ENCODE measurements at regions not wholly inside any gene's neighbourhood (a gene's known extent, or its start where the extent isn't known, plus 50 kb on each side); places are given as distances from the start of the nearest gene placed in this dataset.

DNA sequence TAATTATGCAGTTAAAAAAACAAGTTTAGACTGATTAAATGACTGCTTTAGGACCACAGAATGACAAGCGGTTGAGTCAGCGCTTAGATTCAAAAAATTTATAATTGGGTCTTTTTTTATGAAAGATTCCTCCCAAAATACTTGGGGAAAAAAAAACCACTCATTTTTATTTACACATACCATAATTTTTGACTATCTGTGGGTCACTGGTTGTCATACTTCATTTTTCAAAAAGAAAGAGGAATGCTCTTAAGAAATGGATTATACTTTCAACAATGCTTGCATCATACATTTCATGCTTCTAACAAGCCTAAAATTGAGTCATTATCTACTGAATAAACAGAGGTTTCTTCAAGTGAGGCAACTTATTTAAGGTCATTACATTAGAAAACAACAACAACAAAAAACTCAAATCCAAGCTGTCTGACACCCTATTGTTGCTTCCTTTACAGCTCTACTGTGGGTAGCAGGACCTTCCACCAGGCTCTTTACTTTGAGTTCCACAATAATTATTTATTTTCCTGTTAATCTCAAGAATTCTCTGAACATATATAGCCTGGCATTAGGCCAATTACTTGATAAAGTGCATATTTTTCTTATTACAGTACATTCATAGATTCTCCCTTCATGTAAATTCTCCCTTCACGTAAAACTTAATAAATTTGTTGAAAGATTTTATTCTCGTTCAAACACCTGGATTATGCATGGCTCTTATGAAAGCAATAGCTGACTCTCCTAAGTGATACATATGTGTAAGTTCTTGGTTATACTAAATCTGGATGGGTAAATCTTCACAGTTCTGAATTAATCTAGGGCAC is 445.5 kb downstream of the PCDH10 start:
- Histone ChIP-seq H3K4me3 (ENCODE audit: low read depth, low read length) (no peak overlapping the region), H3K4me1 (peaks cover 20% of the 10 kb centered on the region), H3K9me3 (no peaks in the 10 kb centered on the region), H3K27me3 (no peaks in the 10 kb centered on the region), H3K36me3 (no peaks in the 10 kb centered on the region)
- DNase-seq: no peak
- TF ChIP-seq, protein P1, sequence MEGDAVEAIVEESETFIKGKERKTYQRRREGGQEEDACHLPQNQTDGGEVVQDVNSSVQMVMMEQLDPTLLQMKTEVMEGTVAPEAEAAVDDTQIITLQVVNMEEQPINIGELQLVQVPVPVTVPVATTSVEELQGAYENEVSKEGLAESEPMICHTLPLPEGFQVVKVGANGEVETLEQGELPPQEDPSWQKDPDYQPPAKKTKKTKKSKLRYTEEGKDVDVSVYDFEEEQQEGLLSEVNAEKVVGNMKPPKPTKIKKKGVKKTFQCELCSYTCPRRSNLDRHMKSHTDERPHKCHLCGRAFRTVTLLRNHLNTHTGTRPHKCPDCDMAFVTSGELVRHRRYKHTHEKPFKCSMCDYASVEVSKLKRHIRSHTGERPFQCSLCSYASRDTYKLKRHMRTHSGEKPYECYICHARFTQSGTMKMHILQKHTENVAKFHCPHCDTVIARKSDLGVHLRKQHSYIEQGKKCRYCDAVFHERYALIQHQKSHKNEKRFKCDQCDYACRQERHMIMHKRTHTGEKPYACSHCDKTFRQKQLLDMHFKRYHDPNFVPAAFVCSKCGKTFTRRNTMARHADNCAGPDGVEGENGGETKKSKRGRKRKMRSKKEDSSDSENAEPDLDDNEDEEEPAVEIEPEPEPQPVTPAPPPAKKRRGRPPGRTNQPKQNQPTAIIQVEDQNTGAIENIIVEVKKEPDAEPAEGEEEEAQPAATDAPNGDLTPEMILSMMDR (IDR thresholded peaks at IDR 0.05; ENCODE audit: low read depth, low read length): no peak

DNA sequence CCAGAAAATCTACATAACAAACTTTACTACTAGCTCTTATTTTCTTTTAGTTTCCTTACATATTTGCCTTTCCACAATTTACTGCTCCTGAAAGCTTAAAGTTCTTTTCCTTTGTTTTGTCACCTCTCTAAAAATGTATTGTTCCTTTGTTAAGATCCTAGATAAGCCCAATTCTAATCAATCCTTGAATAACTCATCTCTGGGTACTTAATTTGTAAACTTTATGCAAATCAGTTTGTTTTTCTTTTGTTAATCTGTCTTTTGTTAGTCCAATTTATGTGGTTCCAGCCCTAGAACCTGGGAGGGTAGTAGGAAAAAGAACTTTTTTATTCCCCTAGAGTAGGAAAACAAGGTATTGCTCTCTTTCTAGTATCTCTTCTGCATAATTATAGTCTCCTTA is 444.7 kb downstream of the PCDH10 start:
- no peaks in the 10 kb centered on the region for H3K27me3 ChIP-seq
- DNase-seq: no peak

DNA sequence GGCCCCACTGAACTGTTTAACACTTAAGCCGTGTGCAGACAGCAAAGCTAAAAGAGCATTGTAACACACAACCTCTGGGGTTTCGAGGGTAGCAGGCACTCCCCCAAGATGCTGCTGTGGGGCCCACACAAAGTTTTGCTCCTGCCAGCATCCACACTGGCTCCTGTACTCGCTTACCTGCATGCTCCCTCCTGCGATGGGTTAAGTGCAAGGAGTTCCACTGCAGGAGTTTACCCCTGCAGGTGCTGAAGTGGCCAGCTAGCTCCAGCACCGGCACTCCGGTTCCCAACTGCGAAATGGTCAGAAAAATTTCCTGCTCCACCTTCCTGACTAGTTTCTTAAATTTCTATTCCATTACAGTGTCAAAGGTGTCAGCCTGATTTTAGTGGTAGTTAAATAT is 443.5 kb downstream of the PCDH10 start:
- no peaks in the 10 kb centered on the region for H3K9me3 ChIP-seq
- no peaks in the 10 kb centered on the region for H3K36me3 ChIP-seq
- no peaks in the 10 kb centered on the region for H3K27me3 ChIP-seq
- TF ChIP-seq, protein P1 (IDR thresholded peaks at IDR 0.05; ENCODE audit: low read depth, low read length): no peak
- H3K4me3 ChIP-seq (ENCODE audit: low read depth, low read length): no peak overlapping the region
- H3K4me1 ChIP-seq: peaks cover 20% of the 10 kb centered on the region
- no peak for DNase-seq

More for the DNA sequence above, 444.7 kb downstream of the PCDH10 start:
- no peak overlapping the region for H3K4me3 ChIP-seq (ENCODE audit: low read depth, low read length)
- no peaks in the 10 kb centered on the region for H3K36me3 ChIP-seq
- H3K4me1 ChIP-seq: peaks cover 20% of the 10 kb centered on the region
- H3K9me3 ChIP-seq: no peaks in the 10 kb centered on the region
- TF ChIP-seq, protein P1 (IDR thresholded peaks at IDR 0.05; ENCODE audit: low read depth, low read length): no peak

DNA sequence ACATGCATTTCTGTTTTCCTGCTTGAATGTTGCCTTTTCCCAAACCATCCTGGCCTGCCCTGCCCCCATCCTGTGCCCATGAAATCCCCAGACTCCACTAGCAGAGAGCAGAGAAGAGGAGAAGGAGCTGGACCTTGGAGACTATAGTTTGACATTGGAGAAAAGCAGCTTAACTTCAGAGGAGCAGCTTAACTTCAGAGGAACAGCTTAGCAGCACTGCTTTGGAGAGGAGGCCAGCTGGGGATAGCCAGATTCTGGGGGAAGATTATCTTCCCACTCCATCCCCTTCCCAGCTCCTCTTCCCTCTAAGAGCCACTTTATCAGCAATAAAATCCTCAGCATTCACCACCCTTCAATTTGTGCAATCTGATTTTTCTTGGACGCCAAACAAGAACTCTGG is 443.0 kb downstream of the PCDH10 start:
- Histone ChIP-seq H3K4me3 (ENCODE audit: low read depth, low read length) (no peak overlapping the region), H3K36me3 (no peaks in the 10 kb centered on the region), H3K27me3 (no peaks in the 10 kb centered on the region), H3K4me1 (peaks cover 20% of the 10 kb centered on the region), H3K9me3 (no peaks in the 10 kb centered on the region)
- DNase-seq: no peak
- TF ChIP-seq, protein P1 (IDR thresholded peaks at IDR 0.05; ENCODE audit: low read depth, low read length): no peak

DNA sequence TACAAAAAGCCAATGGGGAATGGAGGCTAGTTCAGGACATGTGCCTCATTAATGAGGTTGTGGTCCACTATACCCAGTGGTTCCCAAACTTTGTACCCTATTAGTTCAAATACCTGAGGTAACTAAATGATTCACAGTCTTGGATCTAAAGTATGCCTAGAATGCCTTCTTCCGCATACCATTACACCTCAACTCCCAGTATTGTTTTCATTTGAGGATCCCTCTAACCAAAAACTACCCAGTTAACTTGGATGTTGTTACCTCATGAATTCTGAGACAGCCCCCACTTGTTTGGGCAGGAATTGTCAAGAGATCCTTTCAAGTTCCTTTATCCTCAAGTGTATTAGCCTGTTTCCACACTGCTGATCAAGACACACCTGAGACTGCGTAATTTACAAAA is 439.2 kb downstream of the PCDH10 start:
- Histone ChIP-seq H3K27me3 (no peaks in the 10 kb centered on the region), H3K36me3 (no peaks in the 10 kb centered on the region), H3K4me3 (ENCODE audit: low read depth, low read length) (no peak overlapping the region), H3K9me3 (no peaks in the 10 kb centered on the region; the same call in 1 of the 2 replicates), H3K4me1 (peaks cover 11% of the 10 kb centered on the region)
- DNase-seq: no peak
- TF ChIP-seq, protein P1 (IDR thresholded peaks at IDR 0.05; ENCODE audit: low read depth, low read length): no peak

DNA sequence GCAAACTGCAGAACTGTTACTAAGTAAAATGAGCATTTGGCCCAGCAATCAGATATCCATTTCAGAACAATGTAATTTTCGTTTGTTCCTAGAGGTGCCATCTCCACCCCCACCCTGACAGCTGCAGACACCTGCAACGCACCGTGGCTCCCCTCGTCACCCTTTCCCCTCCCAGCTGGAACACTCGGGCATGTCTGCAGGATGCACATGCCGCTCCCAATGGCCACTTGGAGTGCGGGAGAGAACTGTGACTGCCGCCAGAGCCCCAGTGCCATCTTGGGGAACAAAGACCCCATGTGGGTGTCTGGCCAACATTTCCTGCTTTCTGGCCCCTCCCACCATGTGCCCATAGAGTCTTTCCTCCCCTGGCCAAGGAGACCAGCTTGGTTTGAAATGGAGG is 436.2 kb downstream of the PCDH10 start:
- DNase-seq: no peak
- TF ChIP-seq, protein P1 (IDR thresholded peaks at IDR 0.05; ENCODE audit: low read depth, low read length): no peak
- Histone ChIP-seq H3K9me3 (no peaks in the 10 kb centered on the region; the same call in 1 of the 2 replicates), H3K27me3 (no peaks in the 10 kb centered on the region), H3K36me3 (no peaks in the 10 kb centered on the region), H3K4me1 (peaks cover 5% of the 10 kb centered on the region), H3K4me3 (ENCODE audit: low read depth, low read length) (no peak overlapping the region)

Data from BE2C (cell line).